NCI-H1048 (cell line): ENCODE measurements at regions not wholly inside any gene's neighbourhood (a gene's known extent, or its start where the extent isn't known, plus 50 kb on each side); places are given as distances from the start of the nearest gene placed in this dataset.
"Not testable (repeated sequence)": the region's sequence is repeated elsewhere in the genome, so short reads cannot be mapped to it uniquely, and the experiment has no call there.

ENCODE experiments used
- DNase-seq: peaks from one replicate; lab custom pipeline; 2025; lab: John Stamatoyannopoulos, UW

- DNase-seq, result no peak
Measured at GRCh38 chr6:164377348-164377918, 932.0 kb downstream of the C6orf118 start.

GRCh38 chr6:164370773-164371172 is 938.6 kb downstream of the C6orf118 start:
- DNase-seq, result no peak

DNA sequence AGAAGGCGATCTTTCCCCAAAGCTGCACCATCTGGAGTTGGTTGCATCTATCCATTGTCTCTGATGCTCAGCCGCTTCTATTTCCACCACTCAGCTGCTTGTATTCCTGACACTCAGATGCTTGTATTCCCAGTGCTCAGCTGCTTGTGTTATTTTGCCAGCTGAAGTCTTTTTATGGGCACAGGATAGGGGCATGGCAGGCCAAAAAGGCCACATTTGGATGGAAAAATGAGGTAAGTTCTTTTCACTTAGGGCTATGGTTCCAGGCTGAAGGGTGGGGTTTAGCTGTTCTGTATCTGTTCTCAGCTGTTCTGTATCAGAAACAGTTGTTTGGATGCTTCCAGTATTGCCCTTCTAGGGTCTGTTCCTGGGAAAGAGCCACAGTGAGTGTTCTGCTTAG is 944.9 kb downstream of the QKI start:
- DNase-seq, result no peak

DNA sequence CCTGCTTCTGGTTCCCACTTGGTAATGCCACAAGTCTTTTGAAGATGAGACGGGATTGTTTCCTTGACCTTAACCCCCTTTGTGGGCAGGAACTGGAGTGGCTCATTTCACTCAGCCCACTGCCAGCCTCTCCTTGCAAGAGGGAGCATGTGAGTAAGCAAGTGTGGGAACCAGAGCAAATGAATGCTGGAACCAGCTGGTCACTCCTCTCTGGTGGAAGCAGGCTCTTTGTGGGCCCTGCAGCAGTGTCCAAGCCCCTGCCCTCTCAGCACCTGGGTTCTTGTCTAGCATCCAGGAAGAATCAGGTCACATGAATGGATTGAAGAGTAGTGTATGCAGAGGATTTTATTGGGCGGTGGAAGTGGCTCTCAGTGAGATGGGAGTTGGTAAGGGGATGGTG is 944.5 kb downstream of the QKI start:
- DNase-seq, result no peak

GRCh38 chr6:164356814-164357213 is 942.3 kb downstream of the QKI start:
- no peak for DNase-seq

DNA sequence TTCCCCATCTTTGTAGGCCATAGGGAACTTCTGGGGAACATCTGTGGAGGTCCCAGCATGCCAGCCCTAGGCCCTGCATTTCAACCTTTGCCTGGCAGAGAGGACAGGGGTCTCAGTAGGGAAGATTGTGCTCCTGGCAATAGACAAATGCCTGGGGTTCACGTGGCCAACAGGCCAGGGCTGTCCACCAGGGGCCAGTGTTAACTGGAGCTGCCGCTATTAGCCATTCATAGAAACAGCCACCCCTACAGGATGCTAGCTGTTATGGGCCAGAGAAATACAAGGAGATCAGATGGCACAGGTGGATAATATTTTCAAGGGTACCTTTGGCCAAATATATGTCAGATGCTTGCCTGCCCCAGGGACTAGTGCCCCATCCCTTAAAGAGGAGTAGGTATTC is 932.9 kb downstream of the QKI start:
- DNase-seq, result no peak

DNA sequence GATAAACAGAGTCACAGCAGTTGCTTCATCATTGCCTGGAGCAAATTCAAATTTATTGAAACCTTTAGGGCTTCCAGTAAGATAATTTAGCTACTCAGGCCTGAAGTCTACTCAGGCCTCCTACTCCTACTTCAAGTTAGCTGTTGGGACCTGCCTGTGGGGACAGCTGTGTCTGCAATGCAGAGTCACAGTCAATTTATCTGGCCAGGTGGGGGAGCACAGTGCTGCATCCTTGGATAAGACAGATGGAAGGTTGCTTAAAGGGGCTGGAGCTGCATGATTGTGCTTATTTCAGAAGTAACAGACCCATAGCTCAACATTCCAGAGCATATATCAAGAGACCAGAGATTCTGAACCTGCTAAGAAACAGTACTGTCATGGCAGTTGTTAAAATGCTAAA is 932.1 kb downstream of the QKI start:
- DNase-seq, result no peak

DNA sequence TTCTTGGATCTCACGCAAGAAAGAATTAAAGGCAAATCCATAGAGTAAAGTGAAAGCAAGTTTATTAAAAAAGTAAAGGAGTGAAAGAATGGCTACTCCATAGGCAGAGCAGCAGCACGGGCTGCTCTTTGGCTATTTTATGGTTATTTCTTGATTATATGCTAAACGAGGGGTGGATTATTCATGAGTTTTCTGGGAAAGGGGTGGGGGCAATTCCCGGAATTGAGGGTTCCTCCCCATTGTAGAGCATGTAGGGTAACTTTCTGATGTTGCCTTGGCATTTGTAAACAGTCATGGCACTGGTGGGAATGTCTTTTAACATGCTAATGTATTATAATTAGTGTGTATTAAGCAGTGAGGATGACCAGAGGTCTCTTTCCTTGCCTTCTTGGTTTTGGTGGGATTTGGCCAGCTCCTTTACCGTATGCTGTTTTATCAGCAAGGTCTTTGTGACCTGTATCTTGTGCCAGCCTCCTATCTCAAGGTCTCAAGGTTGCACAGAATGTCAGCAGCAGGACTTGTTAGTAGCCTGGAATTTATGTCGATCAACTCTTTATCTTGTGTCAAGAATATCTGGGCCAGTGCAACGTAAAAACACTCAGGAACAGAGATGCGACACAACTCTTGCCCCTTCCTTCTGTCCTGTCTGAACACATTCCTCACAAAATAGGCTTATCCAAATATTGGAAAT is 931.4 kb downstream of the QKI start:
- DNase-seq, result no peak

- DNase-seq, result no peak
Measured at GRCh38 chr6:164345327-164345726, 930.8 kb downstream of the QKI start.

DNA sequence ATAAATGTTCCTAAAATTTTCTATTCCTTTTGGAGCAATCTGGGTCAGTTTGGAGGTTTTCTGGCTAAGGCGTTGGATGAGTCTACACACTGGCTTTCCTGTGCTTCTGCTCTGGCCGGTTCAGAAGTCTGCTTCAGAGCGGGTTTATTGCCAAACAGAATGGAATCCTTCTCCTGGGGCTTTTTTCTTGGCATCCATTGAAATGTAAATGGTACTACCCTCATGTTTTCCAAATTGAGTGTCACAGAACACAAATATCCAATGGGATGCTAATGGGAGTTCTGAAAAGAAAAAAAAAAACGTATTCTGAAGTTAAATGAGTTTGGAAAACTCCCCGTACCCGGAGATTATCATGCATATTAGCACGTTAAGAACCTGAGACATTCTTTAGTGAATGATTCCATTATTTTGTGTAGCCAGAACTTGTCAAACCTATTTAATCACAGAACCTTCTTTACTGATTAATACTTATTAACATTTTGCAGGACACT is 930.3 kb downstream of the QKI start:
- DNase-seq, result no peak

DNA sequence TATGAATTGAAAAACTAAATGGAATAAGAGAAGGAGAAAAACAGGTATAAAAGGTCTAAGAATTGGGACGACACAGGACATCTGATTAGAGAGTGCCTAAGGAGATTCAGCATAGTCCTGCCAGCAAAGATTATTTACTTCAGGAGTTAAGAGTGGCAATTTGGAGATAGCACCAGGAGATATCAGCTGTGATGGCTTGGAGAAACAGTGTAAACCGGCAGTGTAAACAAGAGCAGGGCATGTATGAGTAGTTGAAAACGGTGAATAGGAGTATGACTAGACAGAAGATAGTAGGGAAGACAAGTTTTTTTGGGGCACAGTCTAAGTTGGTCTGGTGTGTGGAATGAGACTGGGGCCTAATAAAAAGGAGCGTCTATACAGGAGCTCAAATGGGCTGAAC is 924.9 kb downstream of the QKI start:
- not testable (repeated sequence) for DNase-seq

DNA sequence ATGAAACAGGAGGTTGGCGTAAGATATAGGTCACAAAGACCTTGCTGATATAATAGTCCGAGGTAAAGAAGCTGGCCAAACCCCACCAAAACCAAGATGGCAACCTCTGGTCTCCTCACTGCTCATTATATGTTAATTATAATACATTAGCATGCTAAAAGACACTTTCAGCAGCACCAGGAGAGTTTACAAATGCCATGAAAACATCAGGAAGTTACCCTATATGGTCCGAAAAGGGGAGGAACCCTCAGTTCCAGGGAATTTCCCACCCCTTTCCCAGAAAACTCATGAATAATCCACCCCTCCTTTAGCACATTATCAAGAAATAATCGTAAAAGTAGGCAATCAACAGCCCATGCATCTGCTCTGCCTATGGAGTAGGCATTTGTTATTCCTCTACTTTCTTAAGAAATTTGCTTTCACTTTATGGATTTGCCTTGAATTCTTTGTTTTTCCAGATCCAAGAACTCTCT is 923.4 kb downstream of the QKI start:
- DNase-seq, result no peak

- DNase-seq, result no peak
Measured at GRCh38 chr6:164337024-164337924, 922.8 kb downstream of the QKI start.

DNA sequence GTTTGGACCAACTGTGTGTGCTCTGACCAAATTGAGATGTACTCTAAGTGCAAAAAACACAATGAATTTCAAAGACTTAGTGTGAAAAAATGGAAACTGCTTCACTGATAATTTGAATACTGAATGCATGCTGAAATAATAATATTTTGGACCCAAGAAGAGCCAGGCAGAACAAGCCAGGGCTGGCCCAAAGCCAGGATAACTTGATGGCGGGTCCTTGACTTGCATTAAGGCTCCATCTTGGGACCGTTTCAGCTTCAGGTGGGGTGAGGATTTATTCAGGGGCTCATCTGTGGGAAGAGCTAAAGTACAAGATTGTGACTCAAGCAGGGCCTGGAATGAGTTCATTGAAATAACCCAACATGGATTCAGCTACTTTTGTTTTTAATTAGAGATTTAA is 921.9 kb downstream of the QKI start:
- no peak for DNase-seq

GRCh38 chr6:164331026-164331425 is 916.5 kb downstream of the QKI start:
- no peak for DNase-seq

- DNase-seq, result no peak
Measured at GRCh38 chr6:164325168-164325567, 910.6 kb downstream of the QKI start.

DNA sequence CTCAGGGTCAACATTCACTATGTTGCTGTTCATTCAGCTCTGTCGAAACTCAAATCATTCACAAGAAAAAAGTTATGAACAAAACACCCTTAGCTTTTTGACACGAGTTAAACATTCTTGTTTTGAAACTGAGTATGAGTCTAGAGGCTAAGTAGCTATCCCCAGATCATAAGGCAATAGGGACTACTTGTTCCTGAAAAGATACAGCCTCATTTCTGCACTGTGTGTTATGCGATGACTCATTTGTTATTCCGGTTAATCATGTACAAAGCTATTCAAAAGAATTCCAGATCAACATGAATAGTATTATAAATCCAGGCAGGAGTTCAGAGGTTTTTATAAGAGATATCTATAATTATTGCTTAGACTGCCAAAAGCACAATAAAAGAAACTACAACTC is 908.0 kb downstream of the QKI start:
- DNase-seq, result no peak

GRCh38 chr6:164321297-164321696 is 906.8 kb downstream of the QKI start:
- no peak for DNase-seq

GRCh38 chr6:164315376-164315775 is 900.9 kb downstream of the QKI start:
- DNase-seq, result no peak

DNA sequence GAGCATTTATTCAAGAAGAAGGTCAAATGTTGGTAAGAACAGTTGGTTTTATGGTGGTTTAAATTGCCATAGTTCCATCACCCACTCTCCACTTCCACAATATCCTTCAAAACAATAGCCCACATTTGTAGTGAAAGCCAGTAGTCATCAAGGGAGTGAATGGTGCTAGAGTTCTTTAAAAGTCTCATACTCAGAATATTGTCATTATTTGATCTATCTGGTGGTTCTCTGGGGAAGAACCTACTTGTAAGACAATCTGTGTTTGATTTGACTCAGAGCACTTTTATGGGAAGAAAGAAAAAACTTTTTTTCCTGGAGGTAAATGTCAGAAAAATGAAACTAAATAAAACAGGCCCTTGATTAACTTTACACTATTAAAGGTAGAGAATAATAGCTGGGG is 893.8 kb downstream of the QKI start:
- no peak for DNase-seq

DNA sequence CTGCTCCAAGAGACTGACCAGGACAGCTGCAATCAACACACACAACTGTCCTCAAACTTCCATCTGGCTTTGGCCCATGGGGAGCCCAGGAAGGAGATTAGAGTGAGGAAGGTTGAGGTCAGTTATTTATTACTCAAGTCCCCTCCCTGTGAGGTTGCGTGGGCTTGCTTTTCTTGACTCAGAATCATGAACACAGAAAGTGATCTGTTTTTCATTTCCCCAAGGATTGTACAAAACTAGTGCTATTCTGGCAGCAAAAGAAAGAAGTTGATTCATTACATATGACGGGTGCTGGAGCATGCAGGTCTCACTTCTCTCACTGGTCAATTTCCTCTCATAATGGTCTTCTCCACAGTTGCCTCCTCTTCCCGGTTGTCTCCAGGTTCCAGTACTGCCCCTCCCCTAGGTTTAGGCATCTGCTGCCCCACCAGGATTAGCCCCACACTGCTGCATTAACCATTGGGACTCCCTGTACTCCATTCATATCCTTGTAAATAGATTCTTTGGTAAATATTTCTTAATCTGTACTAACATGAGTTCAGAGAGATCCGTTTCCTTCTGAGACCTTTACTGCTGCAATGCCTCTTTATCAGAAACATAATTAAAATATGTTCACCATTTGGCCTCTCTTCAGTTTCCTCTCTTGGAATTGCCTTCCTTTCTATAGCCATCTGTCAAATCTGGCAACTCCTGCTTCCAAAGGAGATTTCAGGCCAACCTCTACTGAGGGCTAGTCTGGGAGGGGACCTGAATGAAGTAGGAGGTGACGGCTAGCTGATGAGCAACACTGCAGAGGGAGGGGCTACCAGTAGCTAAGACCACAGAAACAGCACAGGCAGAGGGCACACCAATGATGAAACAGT is 888.8 kb downstream of the QKI start:
- DNase-seq, result no peak

GRCh38 chr6:164296411-164296810 is 881.9 kb downstream of the QKI start:
- DNase-seq, result no peak
